ENCODE measurements at regions not wholly inside any gene's neighbourhood (a gene's known extent, or its start where the extent isn't known, plus 50 kb on each side); places are given as distances from the start of the nearest gene placed in this dataset.

GRCh38 chr3:135440233-135440632 lies 525.3 kb upstream of the PPP2R3A start:
- intact Hi-C loops (cut with DNase I; ENCODE audit: low total_unique reads) = no loop called here
- H3K27me3 ChIP-seq = no peaks in the 10 kb centered on the region
- H3K4me1 ChIP-seq = no peaks in the 10 kb centered on the region
- no peak overlapping the region for H3K4me3 ChIP-seq
- TF ChIP-seq CTCF (IDR thresholded peaks at IDR 0.05) (no peak), POLR2A (IDR thresholded peaks at IDR 0.05) (no peak)
- H3K9me3 ChIP-seq = no peaks in the 10 kb centered on the region
- no peaks in the 10 kb centered on the region for H3K36me3 ChIP-seq
- H3K27ac ChIP-seq = no peak overlapping the region
- no peak for DNase-seq

- no peak overlapping the region for H3K4me3 ChIP-seq
- TF ChIP-seq CTCF (IDR thresholded peaks at IDR 0.05) (no peak), POLR2A (IDR thresholded peaks at IDR 0.05) (no peak)
- no peaks in the 10 kb centered on the region for H3K36me3 ChIP-seq
- H3K4me1 ChIP-seq = no peaks in the 10 kb centered on the region
- intact Hi-C loops (cut with DNase I; ENCODE audit: low total_unique reads) = no loop called here
- H3K9me3 ChIP-seq = no peaks in the 10 kb centered on the region
- H3K27ac ChIP-seq = no peak overlapping the region
- no peaks in the 10 kb centered on the region for H3K27me3 ChIP-seq
- DNase-seq = no peak
Observed at GRCh38 chr3:135440746-135441145, 524.8 kb upstream of the PPP2R3A start.

GRCh38 chr3:135444058-135444457 lies 521.5 kb upstream of the PPP2R3A start:
- H3K9me3 ChIP-seq = no peaks in the 10 kb centered on the region
- intact Hi-C loops (cut with DNase I; ENCODE audit: low total_unique reads) = no loop called here
- no peak overlapping the region for H3K27ac ChIP-seq
- no peak overlapping the region for H3K4me3 ChIP-seq
- no peaks in the 10 kb centered on the region for H3K27me3 ChIP-seq
- H3K4me1 ChIP-seq = no peaks in the 10 kb centered on the region
- no peaks in the 10 kb centered on the region for H3K36me3 ChIP-seq
- no peak for TF ChIP-seq CTCF (IDR thresholded peaks at IDR 0.05)
- TF ChIP-seq POLR2A (IDR thresholded peaks at IDR 0.05) = no peak
- DNase-seq = no peak

- no peaks in the 10 kb centered on the region for H3K36me3 ChIP-seq
- no peaks in the 10 kb centered on the region for H3K27me3 ChIP-seq
- no peak overlapping the region for H3K4me3 ChIP-seq
- no peaks in the 10 kb centered on the region for H3K4me1 ChIP-seq
- intact Hi-C loops (cut with DNase I; ENCODE audit: low total_unique reads) = no loop called here
- H3K27ac ChIP-seq = no peak overlapping the region
- DNase-seq = no peak
- H3K9me3 ChIP-seq = no peaks in the 10 kb centered on the region
- TF ChIP-seq CTCF (IDR thresholded peaks at IDR 0.05) (no peak), POLR2A (IDR thresholded peaks at IDR 0.05) (no peak)
Observed at GRCh38 chr3:135447483-135447882, 518.0 kb upstream of the PPP2R3A start.

GRCh38 chr3:135448520-135448919 lies 517.0 kb upstream of the PPP2R3A start:
- no peak overlapping the region for H3K4me3 ChIP-seq
- no peaks in the 10 kb centered on the region for H3K36me3 ChIP-seq
- no peak for DNase-seq
- no peak for TF ChIP-seq POLR2A (IDR thresholded peaks at IDR 0.05)
- TF ChIP-seq CTCF (IDR thresholded peaks at IDR 0.05) = no peak
- no peaks in the 10 kb centered on the region for H3K27me3 ChIP-seq
- intact Hi-C loops (cut with DNase I; ENCODE audit: low total_unique reads) = no loop called here
- H3K4me1 ChIP-seq = no peaks in the 10 kb centered on the region
- no peaks in the 10 kb centered on the region for H3K9me3 ChIP-seq
- H3K27ac ChIP-seq = no peak overlapping the region

All from uterus (tissue), 3 donors.